IPS-NIHi7 (cell line): ENCODE measurements at regions not wholly inside any gene's neighbourhood (a gene's known extent, or its start where the extent isn't known, plus 50 kb on each side); places are given as distances from the start of the nearest gene placed in this dataset.

Experiments used
- DNase-seq: peaks from one replicate; pipeline ENCODE4 v3.0.0; 2012; ENCODE audit warnings: mixed read lengths; ENCODE audit errors: extremely low spot score

DNA sequence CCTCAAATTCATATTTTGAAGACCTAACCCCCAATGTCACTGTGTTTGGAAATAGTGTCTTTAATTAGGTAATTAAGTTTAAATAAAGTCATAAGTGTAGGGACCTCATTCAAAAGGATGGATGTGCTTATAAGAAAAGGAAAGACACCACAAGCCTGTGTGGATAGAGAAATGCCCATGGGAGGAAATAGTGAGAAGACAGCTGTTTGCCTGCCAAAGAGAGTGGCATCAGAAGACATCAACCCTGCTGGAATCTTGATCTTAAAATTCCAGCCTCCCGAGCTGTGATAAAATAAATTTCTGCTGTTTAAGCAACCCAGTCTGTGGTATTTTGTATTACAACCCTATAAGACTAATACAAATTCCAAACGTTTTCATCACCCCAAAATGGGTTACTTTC is 1867.9 kb upstream of the NUDT12 start:
- no peak for DNase-seq

DNA sequence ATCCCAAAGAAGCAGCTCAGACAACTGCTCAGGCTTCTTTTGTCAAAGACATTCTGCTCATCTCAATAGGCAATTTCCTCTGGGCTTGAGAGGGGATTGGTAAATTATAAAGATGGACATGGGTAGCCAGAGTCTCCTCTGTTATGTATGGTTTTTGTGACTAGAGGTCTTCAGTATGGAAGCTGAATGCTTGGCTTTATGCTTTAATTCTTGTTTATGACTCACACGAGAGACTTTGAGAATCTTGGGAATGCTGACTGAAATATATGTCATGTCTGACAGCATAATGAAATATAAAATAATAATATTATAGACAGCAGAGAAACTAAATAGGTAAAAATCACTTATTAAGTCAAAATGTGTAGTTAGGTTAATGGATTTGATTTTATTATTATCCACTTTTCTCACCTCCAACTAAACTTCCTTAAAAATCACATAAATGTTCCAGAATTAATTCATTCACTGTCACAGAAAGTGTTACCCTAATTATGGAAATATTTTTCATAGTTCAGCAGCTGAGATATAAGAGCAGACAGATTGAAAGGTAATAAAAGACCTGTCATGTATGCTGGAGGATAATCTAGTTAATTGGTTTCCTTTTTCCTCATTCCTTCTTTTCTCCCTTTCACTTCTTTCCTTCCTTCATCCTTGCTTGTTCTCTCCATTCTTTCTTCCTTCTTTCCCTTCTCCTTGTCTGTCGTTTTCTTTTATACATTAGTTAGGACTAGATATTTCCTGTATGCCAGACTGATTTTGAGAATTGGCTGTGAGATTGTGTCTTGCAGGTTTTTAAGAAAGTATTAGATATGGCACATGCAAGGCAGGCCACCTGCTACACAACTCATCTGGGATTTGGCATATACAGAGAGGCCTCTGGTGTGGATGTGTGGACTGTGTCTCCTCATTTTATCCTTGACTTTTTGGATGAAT is 1866.1 kb upstream of the NUDT12 start:
- no peak for DNase-seq

GRCh38 chr5:105414067-105414466 is 1851.5 kb upstream of the NUDT12 start:
- no peak for DNase-seq

GRCh38 chr5:105413406-105413990 is 1850.9 kb upstream of the NUDT12 start:
- DNase-seq = peak; percentile 5

GRCh38 chr5:105409695-105410094 is 1847.1 kb upstream of the NUDT12 start:
- DNase-seq = no peak

GRCh38 chr5:105407200-105407599 is 1844.6 kb upstream of the NUDT12 start:
- no peak for DNase-seq

DNA sequence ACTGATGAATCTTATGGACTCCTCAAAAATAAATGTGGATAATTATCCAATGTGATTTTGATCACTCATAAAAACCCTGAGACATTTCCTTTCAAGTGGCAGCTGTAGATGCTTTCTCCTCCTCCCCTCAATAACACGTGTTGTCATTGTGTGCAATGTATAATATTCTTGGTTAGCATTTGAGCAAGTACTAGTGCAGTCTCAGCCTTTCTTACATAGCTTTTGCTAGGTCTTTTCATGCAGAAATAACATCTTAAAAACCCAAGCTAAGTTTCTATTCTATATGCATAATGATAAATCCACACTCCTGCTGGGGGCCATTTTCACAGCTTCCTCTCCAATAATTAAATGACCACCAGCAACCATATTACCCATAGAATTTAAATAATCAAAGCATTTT is 1835.2 kb upstream of the NUDT12 start:
- no peak for DNase-seq

GRCh38 chr5:105392710-105393149 is 1830.1 kb upstream of the NUDT12 start:
- DNase-seq = no peak

DNA sequence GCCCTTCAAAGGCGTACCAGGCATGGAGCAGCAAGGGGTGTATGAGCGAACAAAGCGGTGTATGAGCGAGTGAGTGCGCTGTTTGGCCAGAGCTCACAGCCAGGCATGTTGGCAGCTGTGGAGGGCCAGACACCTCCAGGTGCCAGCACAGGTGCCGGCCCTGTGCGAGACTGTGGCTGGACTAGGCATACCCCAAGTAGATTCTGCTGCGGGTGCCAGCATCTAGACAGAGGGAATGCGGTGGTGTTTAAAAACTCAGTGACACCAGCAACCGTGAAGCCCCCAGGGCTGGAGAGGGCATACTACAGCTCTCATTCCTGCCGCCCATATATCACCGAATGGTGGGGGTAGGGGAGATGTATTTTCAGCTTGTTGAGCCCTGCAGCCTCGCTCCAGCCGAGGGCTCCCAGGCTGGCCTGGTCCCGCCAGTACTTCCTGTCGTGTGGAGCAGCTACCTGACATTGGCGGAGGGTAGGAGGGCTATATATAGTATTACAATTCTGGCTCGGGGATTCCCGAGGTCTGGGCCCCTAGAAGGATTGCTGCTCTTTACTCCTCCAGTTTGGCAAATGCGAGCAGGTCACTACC is 1829.6 kb upstream of the NUDT12 start:
- no peak for DNase-seq

GRCh38 chr5:105380126-105380525 is 1817.5 kb upstream of the NUDT12 start:
- DNase-seq = no peak

DNA sequence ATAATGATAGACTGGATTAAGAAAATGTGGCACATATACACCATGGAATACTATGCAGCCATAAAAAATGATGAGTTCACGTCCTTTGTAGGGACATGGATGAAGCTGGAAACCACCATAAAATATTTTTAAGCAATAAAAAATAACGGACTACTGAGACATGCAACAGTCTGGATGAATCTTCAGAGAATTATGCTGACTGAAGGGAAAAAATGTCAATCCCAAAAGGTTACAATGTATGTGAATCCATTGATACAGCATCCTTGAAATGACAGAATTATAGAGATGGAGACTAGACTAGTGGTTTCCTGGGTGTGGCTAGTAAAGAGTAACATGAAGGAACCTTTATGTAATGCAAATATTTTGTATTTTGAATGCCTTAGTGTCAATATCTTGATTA is 1808.6 kb upstream of the NUDT12 start:
- DNase-seq = no peak

DNA sequence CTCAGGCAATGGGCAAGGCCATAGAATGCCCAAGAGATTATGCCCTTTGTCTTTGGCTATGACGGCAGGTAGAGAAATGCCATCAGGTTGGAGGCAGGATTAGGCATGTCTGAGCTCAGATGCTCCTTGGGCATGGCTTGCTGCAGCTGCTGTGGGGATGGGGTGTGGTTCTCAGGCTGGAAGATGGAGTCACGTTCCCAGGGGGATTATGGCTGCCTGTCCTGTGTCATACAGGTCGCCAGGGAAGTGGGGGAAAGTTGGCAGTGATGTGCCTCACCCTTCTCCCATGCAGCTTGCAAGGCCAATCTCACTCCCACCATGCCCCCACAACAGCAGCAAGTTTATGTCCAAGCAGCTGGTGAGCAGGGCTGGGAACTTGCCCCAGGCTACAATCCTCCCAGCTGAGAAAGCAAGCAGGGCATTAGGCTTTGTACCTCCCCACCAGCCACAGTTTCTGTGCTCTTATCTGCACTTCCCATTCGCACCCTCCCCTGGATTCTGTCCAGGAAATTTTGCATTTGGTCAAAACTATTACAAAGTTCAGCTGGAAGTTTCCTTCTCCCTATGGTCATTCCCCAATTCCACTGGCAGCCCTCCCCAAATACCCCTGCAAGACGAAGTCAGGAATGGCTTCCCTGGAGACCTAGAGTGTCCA is 1788.0 kb upstream of the NUDT12 start:
- no peak for DNase-seq

- DNase-seq = no peak
Measured at GRCh38 chr5:105331558-105331957, 1769.0 kb upstream of the NUDT12 start.

GRCh38 chr5:105330185-105330584 is 1767.6 kb upstream of the NUDT12 start:
- DNase-seq = no peak

DNA sequence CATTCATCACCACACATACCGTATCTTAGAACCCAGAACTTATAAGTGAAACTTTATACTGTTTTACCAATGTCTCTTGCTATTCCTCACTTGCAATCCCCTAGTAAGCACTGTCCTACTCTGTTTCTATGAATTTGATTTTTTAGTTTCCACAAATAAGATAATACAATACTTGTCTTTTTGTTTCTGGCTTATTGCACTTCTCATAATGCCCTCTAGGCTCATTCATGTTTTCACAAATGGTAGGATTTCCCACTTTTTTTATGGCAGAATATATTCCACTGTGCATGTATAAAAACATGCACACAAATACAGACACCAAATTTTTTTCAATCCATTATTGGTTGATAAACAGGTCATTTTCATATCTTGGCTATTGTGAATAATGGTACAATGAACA is 1742.3 kb upstream of the NUDT12 start:
- no peak for DNase-seq

DNA sequence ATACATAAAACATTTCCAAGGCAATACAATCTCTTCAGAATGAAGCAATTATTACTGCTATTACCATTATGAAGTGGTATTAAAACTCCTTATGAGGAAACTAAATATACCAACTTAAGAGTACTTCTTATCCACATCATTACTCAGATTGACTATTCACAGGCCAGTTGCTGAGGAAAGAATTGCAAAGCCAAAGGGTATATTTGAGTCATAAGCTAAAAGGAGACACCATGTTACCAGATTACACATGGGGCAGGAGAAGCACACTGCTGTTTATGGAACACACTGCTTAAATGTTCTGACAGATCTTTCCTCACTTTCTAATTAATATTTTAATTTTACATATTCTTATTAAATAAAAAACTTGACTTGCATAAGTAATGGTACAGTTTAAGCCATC is 1726.4 kb upstream of the NUDT12 start:
- no peak for DNase-seq

DNA sequence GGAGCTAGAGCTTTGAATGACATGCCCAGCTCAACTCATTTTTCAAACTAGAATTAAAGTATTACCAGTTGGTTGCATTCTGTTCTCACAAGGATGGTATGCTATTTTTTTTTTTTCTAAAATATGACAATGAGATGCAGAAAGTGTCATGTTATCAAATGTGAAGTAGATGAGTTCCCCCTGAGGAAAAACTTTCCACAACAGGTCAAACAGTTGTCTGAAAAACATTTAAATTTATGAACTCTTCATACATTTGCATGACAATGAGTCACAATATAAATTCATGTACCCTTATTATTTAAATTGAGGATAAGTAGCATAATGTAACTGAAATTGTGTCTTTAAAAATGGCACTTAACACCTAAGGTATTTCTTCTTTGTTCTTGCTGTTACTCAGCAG is 1720.5 kb upstream of the NUDT12 start:
- no peak for DNase-seq

- DNase-seq = no peak
Measured at GRCh38 chr5:105274079-105274478, 1711.5 kb upstream of the NUDT12 start.

DNA sequence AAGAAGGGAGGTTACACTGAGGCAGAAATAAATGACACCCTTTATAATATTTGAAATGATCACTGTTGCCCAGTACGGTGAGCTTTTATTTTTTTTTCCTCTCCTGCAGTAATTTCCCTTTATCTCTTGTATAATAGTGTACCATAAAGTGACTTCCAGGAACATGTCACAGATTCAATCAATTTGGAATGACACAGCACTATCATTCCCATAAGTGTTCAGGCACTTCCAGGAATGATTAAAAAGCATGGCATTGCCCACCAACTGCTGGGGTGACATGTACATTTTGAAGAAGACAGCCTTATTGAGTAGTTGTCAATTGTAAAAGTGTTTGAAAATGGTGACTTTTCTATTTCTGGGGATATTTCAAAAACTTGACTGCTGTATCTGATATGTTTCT is 1700.9 kb upstream of the NUDT12 start:
- no peak for DNase-seq

DNA sequence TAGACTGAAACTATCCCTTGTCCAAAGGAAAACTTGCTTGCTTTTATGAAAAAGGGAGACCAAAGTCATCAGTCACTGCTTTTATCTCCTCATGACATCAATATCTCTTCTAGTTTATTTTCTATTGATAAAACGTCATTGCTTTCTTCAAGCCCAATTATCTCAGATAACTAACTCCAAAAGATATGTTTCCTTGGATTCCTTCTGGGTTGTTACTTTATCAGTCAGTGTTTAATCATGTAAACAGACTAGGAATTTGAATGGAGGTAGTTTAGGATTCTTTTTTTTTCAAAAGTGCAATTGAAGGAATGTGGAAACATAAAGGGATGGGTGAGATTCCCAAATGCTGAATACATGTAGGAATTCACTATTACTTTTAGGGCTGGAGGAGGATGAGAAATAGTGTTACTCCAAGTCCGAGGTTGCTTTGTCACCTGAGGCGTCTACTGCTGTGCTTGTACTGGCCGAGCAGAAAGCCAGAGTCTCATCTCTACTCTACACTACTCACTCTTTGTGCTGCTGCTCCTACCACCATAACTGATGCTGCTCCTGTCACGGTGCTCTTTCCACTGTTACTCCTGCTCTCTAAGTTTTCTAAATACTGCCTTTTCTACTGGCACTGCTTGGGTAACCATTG is 1697.1 kb upstream of the NUDT12 start:
- DNase-seq = no peak

- no peak for DNase-seq
Measured at GRCh38 chr5:105238561-105238960, 1676.0 kb upstream of the NUDT12 start.
